ENCODE measurements at regions not wholly inside any gene's neighbourhood (a gene's known extent, or its start where the extent isn't known, plus 50 kb on each side); places are given as distances from the start of the nearest gene placed in this dataset.

DNA sequence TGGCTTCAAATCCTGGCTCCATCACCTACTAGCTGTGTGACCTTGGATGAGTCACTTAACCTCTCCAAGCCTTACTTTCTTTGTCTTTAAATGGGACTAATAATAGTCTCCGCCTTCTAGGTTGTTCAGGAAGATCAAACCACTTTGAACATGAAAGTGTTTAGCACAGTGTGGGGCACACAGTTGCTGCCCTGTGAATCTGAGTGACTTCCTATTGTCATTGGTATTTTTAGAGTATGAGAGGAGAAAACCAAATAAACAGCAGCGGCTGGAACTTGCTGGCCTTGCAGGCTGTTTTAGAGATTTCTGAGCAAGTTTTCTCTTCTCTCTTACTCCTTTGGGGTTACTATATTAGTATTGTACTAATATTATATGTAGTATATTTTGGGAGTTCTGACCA lies 120.7 kb upstream of the MYL2 start:
- CTCF ChIA-PET = interaction anchor here (1.0 to 1.3 kb wide), 2 partner anchors 13 to 258 kb away, joined by 3 to 4 read pairs; no protein-coding TSS in a partner anchor
- Histone ChIP-seq H3K4me1 (no peaks in the 10 kb centered on the region; the same call in 2 of the 3 replicates), H3K27ac (no peak overlapping the region), H3K9me3 (no peaks in the 10 kb centered on the region), H3K4me2 (no peak overlapping the region), H3K4me3 (no peak overlapping the region)
- TF ChIP-seq, protein P1, sequence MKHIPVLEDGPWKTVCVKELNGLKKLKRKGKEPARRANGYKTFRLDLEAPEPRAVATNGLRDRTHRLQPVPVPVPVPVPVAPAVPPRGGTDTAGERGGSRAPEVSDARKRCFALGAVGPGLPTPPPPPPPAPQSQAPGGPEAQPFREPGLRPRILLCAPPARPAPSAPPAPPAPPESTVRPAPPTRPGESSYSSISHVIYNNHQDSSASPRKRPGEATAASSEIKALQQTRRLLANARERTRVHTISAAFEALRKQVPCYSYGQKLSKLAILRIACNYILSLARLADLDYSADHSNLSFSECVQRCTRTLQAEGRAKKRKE (CRISPR knock-in tag; IDR thresholded peaks at IDR 0.05; ENCODE audit: low read depth) = no peak
- TF ChIP-seq MAFK (IDR thresholded peaks at IDR 0.05; ENCODE audit: partially characterized antibody) = no peak
- no peak for TF ChIP-seq CHD4 (IDR thresholded peaks at IDR 0.05; ENCODE audit: borderline replicate concordance)
- no peak for TF ChIP-seq TP53 (CRISPR knock-in tag; IDR thresholded peaks at IDR 0.05)
- TF ChIP-seq HDAC2 (IDR thresholded peaks at IDR 0.05) = no peak
- TF ChIP-seq CHD2 (IDR thresholded peaks at IDR 0.05; ENCODE audit: low read length, partially characterized antibody) = no peak
- TF ChIP-seq HOXA7 (CRISPR knock-in tag; IDR thresholded peaks at IDR 0.05) = no peak
- TF ChIP-seq RAD21 (conservative IDR thresholded peaks at IDR 0.05 in 1 of 2, IDR thresholded peaks at IDR 0.05 in 1 of 2) = no peak
- no peak for TF ChIP-seq TFCP2L1 (CRISPR knock-in tag; IDR thresholded peaks at IDR 0.05)
- 79% methylated on average over 2 of the region's 2 CpGs for WGBS (ENCODE audit: missing lambda C conversion rate)
- POLR2A ChIA-PET = no interaction called here
- FAIRE-seq (no peak), DNase-seq (ENCODE audit: low read depth in 1 of 2, low spot score in 1 of 2) (no peak), ATAC-seq (no peak)

GRCh38 chr12:111040690-111041089 lies 120.3 kb upstream of the MYL2 start:
- ATAC-seq (no peak), FAIRE-seq (no peak), DNase-seq (ENCODE audit: low read depth in 1 of 2, low spot score in 1 of 2) (no peak)
- Histone ChIP-seq H3K4me2 (no peak overlapping the region), H3K27ac (no peak overlapping the region), H3K4me1 (peaks cover 2% of the 10 kb centered on the region; the same call in 1 of the 3 replicates), H3K4me3 (no peak overlapping the region), H3K9me3 (no peaks in the 10 kb centered on the region)
- POLR2A ChIA-PET = no interaction called here
- WGBS (ENCODE audit: missing lambda C conversion rate) = 28% methylated on average over 3 of the region's 3 CpGs
- TF ChIP-seq FOSL2 (IDR thresholded peaks at IDR 0.05) (no peak), FOSL2 (CRISPR knock-in tag; IDR thresholded peaks at IDR 0.05) (no peak), FOSB (CRISPR knock-in tag; IDR thresholded peaks at IDR 0.05) (no peak), NFE2L2 (conservative IDR thresholded peaks at IDR 0.05; ENCODE audit: low read length) (no peak), KDM1A (IDR thresholded peaks at IDR 0.05; ENCODE audit: low read depth) (no peak), TFCP2L1 (CRISPR knock-in tag; IDR thresholded peaks at IDR 0.05) (no peak), POLR2AphosphoS2 (conservative IDR thresholded peaks at IDR 0.05; ENCODE audit: low read length) (no peak), CBX2 (IDR thresholded peaks at IDR 0.05; ENCODE audit: borderline replicate concordance, low read depth) (no peak), HDAC2 (IDR thresholded peaks at IDR 0.05) (no peak), TP53 (CRISPR knock-in tag; IDR thresholded peaks at IDR 0.05) (no peak), HOXB5 (CRISPR knock-in tag; IDR thresholded peaks at IDR 0.05) (no peak), RNF2 (IDR thresholded peaks at IDR 0.05; ENCODE audit: borderline replicate concordance, low read depth) (no peak), SMC3 (IDR thresholded peaks at IDR 0.05) (no peak), RAD21 (conservative IDR thresholded peaks at IDR 0.05 in 1 of 2, IDR thresholded peaks at IDR 0.05 in 1 of 2) (no peak), ELK1 (IDR thresholded peaks at IDR 0.05; ENCODE audit: low read depth, low read length) (no peak)
- TF ChIP-seq, protein P2, sequence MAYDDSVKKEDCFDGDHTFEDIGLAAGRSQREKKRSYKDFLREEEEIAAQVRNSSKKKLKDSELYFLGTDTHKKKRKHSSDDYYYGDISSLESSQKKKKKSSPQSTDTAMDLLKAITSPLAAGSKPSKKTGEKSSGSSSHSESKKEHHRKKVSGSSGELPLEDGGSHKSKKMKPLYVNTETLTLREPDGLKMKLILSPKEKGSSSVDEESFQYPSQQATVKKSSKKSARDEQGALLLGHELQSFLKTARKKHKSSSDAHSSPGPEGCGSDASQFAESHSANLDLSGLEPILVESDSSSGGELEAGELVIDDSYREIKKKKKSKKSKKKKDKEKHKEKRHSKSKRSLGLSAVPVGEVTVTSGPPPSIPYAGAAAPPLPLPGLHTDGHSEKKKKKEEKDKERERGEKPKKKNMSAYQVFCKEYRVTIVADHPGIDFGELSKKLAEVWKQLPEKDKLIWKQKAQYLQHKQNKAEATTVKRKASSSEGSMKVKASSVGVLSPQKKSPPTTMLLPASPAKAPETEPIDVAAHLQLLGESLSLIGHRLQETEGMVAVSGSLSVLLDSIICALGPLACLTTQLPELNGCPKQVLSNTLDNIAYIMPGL (CRISPR knock-in tag; IDR thresholded peaks at IDR 0.05; ENCODE audit: borderline replicate concordance) = no peak
- CTCF ChIA-PET = interaction anchor here (1.0 to 1.3 kb wide), 2 partner anchors 13 to 259 kb away, joined by 3 to 4 read pairs; no protein-coding TSS in a partner anchor

All from A549 (cell line).